ENCODE measurements at regions not wholly inside any gene's neighbourhood (a gene's known extent, or its start where the extent isn't known, plus 50 kb on each side); places are given as distances from the start of the nearest gene placed in this dataset.
"Not testable (repeated sequence)": the region's sequence is repeated elsewhere in the genome, so short reads cannot be mapped to it uniquely, and the experiment has no call there.

GRCh38 chr22:25492841-25493734 lies 71.4 kb upstream of the GRK3 start:
- no peak for DNase-seq

- DNase-seq, result no peak
These were observed 70.7 kb upstream of the GRK3 start for GRCh38 chr22:25493794-25494193.

GRCh38 chr22:25494774-25495173 lies 69.7 kb upstream of the GRK3 start:
- peak; percentile 5 for DNase-seq

GRCh38 chr22:25495285-25495684 lies 69.2 kb upstream of the GRK3 start:
- peak; percentile 47 for DNase-seq

GRCh38 chr22:25496396-25497064 lies 67.9 kb upstream of the GRK3 start:
- no peak for DNase-seq

- no peak for DNase-seq
These were observed 67.3 kb upstream of the GRK3 start for GRCh38 chr22:25497181-25497641.

DNA sequence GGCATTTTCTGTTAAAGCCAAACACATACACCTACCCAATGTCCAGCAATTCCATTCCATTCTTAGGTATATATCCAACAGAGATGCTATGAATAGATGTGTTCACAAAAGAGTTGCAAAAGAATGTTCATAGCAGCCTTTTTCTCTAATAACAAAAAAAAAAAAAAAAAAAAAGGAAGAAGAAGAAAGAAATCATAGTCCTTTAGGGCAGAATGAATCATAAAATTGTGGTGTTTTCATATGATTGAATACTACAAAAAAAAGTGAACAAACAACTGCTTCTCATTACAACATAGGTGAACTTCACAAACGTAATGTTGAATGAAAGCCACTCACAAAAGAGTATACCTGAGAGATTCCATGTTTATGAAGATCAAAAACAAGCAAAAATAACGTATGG lies 66.8 kb upstream of the GRK3 start:
- DNase-seq, result no peak

DNA sequence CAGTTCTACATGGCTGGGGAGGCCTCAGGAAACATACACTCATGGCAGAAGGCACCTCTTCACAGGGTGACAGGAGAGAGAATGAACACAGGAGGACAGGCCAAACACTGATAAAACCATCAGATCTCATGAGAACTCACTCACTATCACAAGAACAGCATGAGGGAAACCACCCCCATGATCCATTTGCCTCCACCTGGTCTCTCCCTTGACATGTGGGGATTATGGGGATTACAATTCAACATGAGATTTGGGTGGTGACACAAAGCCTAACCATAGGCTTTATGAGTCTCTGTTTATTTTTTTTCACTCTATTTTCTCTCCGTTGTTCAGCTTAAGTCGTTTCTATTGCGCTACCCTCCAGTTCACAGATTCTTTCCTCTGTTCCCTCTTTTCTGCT lies 63.8 kb upstream of the GRK3 start:
- not testable (repeated sequence) for DNase-seq

DNA sequence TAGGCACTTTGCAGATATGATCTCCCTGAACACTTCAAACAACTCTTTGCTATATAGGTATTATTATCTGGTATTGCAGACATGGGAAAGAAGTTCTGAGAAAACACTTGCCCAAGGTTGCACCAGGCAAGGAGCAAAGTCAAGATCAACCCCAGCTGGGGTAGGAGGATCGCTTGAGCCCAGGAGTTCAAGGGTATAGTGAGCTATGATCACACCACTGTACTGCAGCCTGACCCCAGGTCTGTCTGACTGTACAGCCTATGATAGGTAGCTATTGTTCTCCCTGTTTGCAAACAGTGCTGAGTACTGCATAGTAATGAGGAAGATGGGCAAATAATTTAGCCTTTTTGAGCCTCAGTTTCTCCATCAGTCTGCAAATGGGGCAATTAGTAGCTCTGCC lies 60.5 kb upstream of the GRK3 start:
- not testable (repeated sequence) for DNase-seq

- DNase-seq, result no peak
These were observed 56.3 kb upstream of the GRK3 start for GRCh38 chr22:25508161-25508560.

- DNase-seq, result no peak
These were observed 55.6 kb upstream of the GRK3 start for GRCh38 chr22:25508761-25509321.

GRCh38 chr22:25509374-25509791 lies 55.1 kb upstream of the GRK3 start:
- DNase-seq, result no peak

DNA sequence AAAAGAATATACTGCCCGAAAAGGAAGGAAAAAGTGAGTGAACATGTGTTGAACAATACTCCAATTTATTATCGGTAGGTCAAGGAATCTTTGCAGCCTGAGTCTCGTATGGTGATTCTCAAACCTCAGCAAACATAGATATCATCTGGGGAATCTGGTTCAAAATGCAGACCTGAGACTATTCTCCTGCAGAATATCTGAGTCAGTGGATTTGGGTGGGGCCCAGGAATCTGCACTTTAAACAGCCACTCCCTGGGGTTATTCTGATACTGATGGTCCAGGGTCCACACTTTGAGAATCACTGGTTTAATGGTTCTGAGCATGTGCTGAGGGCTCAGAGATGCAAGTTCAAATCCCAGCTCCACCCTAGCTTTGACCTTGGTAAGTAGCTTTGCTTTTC lies 53.6 kb upstream of the GRK3 start:
- DNase-seq, result no peak

DNA sequence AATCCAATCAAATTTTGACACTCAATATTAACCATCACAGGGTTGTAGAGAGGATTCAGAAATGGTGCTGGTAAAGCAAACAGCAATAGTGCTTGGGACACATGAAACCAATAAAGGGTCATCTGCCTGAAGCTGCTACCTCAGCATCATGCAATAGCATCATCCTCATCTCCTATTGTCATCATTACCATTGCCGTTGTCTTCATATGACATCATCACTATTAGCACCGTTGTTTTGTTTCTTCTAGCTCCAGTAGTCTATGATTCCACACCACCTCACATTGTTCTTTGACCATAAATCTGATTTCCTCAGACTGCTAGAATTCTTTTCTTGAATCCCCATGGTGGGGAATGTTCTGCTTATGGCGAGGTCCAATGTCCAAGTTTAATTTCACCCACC lies 52.8 kb upstream of the GRK3 start:
- DNase-seq, result no peak

DNA sequence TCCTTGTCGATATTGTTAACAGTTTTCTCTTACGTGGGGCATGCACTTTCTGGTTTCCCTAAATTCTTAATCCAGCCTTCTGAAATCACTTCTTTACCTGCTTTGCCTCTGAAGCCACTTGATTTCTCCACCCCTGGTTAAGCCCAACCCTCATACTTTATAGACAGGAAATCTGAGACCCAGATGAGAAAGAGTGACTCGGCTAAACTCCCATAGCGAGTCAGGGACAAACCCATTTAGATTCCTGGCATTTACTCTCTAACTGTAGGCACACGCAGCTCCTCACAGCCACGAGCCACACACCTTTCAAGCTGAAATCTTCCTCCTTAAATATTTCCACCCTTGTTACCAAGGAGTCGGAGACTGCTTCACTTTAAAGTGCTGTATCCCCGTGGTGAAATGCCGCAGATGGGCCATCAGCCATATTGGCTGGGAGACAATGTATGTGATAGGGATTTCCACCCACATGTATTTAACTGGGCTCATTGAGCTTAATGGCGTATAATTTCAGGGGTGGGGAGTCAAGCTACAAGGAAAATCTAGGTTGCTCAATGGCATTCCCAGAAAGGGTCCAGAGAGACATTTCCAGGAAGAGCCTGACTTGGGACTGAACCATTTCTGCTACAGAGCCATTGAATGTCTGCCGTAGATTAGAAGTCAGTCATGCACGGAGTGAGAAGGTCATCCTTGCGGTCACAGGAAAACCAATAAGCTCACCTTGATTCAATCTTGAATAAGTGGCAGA lies 49.9 kb upstream of the GRK3 start:
- DNase-seq, result no peak

Data from RPMI8226 (cell line).